Testis (tissue), 2 donors: ENCODE measurements at regions not wholly inside any gene's neighbourhood (a gene's known extent, or its start where the extent isn't known, plus 50 kb on each side); places are given as distances from the start of the nearest gene placed in this dataset.

Experiments
- CTCF ChIP-seq, 3 experiments: fragments of 450-650 bp in 2 of 3; fragments of 200-600 bp in 1 of 3; sonication (generic) in 1 of 3; IDR thresholded peaks; one replicate each; pipeline ENCODE4 v1.5.1; 2016 to 2019; ENCODE audit warnings: antibody characterized with exemption in 3 of 3, mild to moderate bottlenecking in 2 of 3, moderate library complexity in 1 of 3
- POLR2A ChIP-seq: fragments of 450-650 bp; IDR thresholded peaks from one replicate; pipeline ENCODE4 v1.6.1; 2017; ENCODE audit warnings: antibody characterized with exemption, mild to moderate bottlenecking, moderate library complexity

DNA sequence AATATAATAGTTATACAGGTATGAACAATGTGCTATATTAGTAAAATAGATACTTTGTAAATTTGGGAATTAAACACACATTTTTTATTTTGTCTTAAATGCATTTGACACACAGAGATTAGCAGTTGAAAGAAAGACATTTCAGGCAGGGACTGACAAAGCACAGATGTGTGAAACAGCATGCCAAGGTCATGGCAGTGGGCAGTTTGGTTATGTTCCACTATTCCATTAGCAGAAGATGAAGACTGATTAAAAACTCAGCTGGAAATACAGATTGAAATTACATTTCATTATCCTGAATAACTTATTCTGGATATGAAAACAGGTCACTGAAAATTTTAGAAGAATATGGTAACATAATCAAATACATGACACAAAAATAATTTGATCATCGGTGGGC is 669.8 kb upstream of the LRFN5 start:
- no peak for TF ChIP-seq CTCF (IDR thresholded peaks at IDR 0.05)
- no peak for TF ChIP-seq POLR2A
